Inferior parietal cortex (tissue), 1 donor: ENCODE measurements at regions not wholly inside any gene's neighbourhood (a gene's known extent, or its start where the extent isn't known, plus 50 kb on each side); places are given as distances from the start of the nearest gene placed in this dataset.
"Not testable (repeated sequence)": the region's sequence is repeated elsewhere in the genome, so short reads cannot be mapped to it uniquely, and the experiment has no call there.

Experiments
- DNase-seq: peaks from one replicate; pipeline ENCODE4 v3.0.0-alpha.2; 2016; ENCODE audit errors: extremely low spot score

DNA sequence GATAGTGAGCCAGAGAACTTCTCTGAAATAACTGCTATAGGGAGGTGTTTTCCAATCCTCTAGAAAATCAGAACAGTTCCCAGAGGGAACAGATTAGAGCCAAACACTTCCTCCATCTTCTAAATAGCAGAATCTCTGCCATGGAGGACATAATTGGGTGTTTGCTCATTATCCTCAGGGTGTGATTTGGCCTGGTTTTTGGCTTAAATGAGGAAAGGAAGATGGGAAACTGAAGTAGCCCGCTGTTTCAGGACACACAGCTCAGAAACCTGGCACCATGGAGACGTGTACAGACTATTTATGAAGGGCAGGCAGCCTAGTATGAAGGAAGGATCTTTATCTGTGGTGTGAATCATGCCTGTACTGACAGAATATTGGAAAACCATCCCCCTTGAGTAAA is 231.7 kb upstream of the PRKD1 start:
- peak; percentile 20 for DNase-seq

DNA sequence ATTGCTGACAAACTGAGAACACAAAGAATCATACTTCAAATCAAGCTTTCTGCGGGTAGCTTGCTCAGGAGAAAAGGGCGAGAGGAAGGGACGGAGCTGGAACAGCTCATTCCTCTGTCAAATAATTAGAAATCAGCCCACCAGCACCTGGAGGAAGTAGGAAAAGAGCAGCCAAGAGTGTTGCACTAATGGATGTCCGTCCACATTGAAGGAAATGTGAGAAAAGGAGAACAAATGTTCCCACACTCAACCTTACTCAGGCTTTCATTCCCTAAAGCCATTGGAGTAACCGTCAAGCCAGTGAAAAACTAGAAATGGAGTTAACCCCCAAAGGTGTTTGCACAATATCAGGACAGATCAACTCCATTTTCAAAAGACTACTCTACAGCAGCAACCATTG is 233.0 kb upstream of the PRKD1 start:
- DNase-seq = no peak

DNA sequence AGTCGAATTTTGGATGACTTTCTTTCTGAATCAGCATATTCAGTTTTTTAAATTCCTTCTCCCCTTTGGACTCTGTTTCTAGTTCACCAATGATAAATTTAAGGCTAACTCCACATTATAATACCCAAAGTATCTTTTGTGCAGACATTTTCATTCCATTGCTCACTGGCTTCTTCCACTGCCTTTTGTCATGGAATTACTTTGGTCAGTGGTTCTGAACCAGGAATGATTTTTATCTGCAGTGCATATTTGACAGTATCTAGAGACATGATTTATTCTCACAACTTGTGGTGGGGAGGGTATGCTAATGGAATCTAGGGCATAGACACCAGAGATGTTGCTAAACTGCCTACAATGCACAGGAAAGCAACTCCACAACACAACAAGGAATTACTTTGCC is 234.4 kb upstream of the PRKD1 start:
- no peak for DNase-seq

DNA sequence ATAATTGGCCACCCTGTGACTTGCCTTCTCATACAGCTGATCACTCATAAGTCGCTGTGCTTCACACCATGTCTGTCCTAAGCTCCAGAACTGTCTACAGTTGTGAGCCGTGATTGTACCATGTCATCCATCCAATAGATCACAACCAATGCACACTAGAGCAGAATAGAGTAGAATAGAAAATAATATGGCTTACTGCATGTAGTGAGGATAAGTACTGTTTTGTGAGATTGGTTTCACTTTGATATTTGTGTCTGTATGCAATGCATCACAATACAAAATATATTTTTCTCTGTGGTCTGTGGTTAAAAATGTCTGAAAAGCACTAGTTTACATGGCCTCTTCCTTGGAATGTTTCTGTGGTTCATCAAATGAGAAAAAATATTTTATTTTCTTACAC is 237.6 kb upstream of the PRKD1 start:
- DNase-seq = no peak

DNA sequence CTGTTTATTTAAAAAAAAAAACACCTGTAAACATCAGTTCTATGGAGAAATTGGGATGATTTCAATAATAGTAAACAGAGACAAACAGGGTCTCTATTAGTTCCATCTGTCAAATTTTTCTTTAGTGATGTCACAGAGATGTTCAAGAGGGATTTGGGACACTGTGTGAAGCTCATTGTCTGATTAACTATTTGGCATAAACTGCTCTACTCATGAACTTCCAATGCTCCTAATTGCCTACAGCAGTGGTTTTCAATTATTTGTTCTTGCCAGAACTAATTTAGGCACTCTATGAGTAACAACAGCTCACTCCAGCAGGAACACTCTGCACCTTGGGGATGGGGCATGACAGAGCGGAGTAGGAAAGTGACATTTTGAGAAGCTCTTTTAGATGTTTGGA is 250.1 kb upstream of the PRKD1 start:
- DNase-seq = no peak

DNA sequence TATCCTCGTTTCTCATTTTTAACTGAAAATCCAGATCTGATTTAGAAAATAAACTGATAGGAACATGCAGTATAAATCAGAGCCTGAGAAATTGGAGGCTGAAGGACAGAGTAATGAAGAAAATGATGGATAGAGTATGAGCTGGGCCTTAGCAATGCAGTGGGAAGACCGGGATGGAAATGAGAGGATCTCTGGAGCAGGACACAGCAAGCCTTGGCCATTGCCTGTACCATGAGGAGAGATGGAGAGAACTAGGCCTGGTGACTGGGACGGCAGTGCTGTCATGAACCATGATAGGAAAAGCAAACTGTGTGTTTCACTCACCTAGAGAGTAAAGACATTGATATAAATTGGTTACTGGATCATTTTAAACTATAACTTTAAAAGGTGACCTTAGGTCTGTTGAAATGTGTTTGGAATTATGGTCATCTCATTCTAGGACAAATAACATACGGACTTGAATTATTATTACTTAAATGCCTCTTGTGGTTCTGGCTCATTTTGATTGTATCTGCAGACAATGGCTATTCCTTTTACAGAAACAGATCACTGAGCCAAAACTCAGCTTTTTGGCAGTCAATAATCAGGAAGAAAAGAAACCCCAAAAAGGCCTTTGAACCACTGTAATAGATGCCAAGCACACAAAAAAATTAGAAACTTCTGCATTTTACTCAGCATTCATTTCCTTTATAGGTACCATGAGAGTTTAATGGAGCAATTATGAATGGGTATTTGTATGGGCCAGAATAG is 251.9 kb upstream of the PRKD1 start:
- DNase-seq = no peak

DNA sequence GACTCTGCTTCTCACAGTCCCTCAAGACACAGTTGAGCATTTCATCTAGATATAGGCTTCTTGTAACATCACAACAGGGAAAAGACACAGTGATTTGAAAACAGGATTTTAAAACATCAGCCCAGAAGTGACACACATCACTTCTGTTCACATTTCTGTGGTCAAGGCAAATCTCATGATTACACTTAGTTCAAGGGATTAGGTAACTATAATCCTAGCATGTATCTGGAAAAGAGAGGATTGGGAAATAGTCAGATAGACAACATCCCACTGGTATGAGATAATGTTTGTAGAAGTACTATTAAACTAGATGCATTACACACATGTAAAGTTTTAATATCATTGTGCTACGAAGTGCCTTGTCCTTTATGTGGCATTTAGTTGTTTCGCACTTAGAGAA is 252.6 kb upstream of the PRKD1 start:
- DNase-seq = no peak

DNA sequence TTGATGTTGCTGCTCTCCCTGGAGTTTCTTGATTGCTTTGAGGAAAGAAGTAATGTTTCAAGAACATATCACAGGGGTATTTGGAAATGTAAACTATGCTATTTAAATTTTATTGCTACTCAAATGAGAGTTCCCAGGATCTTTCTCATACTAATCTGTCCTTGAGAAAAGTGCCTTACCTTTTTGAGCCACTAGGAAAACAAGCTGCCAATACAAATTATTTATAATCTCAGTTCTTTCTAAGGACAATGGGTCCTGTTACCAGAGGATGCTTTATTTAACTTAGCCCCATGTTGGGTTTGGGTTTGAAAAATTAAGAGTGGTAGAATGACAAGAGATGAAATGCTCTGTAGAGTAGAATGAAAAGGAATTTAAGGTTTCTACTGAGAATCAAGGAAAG is 258.2 kb upstream of the PRKD1 start:
- no peak for DNase-seq

DNA sequence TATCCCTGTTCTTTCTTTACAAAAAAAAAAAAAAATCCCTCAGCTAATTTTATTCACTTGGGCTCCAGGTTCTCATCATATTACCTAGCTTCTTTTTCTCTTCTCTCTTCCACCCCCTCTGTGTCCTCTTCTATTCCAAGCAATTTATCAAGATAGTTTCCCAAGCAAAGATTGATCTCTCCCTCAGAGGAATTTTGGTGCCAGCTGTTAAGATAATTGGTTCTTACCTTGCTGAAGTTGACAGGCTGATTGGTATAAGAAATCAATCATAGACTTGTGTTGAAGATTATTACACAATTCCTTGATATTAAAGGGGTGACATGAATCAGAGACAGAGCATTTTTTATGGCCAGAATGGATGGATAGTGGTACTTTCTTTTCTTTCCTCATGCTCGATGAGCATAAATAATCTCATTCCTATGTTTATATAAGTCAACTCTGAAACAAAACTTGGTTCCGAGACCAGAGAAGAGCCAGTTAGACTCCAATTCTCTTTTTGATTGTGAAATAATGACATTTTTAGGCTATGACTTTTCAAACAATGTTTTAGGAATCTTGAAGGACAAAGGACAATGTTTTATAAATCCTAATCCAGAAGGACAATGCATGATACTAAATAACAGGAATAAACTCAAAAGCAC is 264.1 kb upstream of the PRKD1 start:
- no peak for DNase-seq

DNA sequence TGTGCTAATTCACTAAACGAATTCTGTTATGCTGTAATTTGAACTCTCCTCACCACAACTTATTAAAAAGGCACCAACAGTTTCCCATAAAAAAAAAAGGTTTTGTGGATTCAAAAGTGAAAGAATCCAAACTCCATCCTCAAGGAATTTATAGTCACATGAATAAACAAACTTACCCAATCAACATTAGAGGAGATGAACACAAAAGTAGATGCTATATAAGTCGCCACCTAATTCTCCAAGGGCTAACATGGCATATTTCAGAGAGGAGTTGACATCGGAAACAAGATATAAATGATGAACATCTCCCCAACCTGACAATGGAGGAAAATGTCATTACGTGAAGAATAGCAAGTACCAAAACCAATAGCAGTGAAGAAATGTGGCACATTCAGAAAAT is 265.5 kb upstream of the PRKD1 start:
- DNase-seq = no peak

DNA sequence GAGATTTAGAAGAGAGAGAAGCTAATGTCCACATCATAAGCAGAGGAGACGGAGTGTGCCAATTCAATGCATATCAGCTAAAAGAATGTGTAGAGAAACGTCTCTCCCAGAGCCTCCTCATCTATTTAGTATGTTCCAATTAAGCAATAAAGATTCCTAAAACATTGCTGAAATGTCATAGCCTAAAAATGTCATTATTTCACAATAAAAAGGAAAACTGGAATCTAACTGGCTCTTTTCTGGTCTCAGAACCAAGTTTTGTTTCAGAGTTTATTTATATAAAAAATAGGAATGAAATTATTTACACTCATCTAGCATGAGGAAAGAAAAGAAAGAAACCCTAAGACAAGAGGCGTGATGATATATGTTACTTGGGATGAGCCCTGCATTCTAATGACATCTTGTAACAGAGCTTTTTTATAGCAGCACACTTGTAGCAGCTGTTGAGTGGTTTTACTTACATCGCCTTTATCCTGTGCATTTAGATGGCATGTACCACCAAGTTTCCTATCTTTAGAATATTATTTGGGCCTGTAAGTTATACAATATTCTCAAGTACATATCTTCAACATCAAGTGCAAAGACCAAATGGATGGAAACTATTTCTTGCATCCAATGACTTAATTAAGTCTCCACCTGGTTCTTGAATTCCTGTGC is 266.3 kb upstream of the PRKD1 start:
- DNase-seq = no peak

DNA sequence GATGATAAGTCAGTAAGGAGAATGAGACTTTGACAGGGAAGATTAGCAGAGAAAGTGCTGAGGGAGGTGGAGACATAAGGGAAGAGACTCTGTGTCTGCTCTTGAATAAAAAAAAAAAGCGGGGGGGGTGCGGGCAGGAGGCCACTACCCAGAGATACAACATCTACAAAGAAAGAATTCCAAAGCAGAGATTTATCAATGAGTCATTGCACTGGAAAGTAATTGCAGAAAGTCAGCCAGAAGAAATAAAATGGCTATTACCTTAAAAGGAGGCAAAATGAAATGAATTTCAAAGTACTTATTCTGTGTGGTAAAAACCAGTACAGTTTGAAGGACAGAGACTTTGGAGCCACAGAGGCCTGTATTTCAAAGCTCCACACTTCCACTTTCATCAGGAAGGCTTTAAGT is 267.1 kb upstream of the PRKD1 start:
- no peak for DNase-seq

DNA sequence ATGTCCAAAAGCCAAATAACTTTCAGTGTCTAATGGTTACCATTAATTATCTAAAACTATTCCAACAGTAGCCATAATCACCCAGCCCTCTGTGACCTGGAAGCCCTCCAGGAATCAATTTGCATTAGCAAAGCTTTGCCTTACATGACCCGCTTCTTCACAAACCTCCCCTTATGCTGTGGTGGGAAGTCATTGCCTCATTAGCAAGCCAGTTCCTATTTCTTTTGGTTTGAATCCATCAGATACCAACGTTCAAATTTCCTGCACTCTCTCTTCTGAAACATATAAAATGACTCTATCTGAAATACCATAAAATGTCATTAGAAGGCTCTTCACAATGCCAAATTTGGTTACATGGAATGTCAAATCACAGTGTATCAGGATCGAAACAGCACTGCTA is 268.3 kb upstream of the PRKD1 start:
- DNase-seq = no peak

DNA sequence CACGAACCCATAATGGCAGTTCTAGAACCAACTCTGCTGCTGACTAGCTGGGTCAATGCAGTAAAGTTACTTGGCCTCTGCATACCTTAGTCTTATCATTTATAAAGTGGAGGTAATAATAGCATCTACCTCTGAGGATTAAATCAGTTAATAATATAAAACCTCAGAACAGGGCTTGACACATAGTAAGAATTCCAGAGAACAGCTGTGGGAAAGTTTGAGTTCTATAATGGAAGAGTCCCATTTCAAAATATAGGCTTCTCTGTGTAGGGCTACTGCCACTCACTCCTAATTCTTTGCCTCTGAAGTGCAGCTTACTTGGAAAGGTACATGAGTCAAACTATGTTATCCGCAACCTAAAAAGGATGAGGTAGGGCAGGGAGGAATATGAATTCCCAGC is 269.2 kb upstream of the PRKD1 start:
- DNase-seq = no peak

DNA sequence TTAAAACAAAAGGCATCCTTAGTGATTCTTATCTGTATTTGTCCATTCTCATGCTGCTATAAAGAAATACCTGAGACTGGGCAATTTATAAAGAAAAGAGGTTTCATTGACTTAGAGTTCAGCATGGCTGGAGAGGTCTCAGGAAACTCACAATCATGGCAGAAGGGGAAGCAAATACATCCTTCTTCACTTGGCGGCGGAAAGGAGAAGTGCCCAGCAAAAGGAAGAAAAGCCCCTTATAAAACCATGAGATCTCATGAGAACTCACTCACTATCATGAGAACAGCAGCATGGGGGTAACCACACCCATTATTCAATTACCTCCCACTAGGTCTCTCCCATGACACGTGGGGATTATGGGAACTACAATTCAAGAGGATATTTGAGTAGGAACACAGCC is 271.1 kb upstream of the PRKD1 start:
- DNase-seq = not testable (repeated sequence)

DNA sequence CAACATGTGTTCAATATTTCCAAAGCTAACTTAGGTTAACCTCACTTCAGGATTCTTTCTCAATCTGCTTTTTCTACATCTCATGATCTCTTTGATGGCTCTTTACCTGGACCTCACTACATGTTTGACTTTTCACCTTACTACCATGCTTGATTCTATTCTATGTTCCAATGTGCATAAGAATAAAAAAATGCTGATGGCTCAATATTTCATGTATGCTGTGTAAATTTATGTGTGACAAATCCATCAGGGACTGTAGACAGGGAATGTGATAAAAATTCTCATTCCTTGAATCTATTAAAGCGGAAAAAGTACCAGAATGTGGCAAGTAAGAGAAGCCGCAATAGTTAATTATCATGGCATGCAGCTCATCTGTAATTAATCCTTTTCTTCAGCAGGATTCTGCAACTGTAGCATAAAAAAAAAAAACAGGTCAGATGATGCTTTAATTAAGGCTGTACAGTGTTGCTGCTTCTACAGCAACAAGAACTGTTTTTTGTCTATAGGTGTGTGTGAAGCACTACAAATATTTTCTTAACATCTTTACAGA is 276.9 kb upstream of the PRKD1 start:
- DNase-seq = no peak

DNA sequence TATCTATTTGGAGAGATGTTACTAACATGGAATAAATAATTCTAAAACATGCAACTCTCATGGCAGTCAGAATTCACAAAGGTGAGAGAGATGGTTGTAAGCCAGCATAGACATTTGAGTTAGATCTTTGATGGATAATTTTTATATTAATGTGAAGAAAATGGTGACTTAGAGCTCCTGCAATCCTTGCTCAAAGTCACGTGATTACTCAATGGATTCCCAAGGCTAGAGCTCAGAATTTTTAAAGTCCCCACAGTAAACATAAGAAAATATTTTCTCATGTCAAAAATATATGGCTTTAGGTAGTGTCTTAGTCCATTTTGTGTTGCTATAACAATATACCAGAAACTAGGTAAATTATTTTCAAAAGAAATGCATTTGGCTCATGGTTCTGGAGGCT is 281.5 kb upstream of the PRKD1 start:
- DNase-seq = no peak

DNA sequence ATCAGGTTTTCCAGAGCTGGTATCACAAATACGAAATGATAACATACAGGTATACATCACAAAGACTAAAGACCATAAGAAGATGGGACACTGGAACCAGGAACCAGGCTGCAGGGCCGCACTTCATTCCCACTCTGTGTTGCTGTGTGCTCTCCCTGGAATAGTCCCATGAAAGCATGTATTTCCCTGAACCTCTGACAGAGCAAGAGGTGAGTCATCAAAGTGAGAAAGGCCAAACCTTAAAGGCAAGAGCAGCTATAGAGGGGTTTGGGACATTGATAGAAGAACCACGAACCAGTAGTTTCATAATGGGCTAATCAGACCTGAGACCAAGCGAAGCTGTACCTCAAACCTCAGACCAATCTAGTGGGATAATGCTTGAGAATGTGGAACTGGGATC is 283.0 kb upstream of the PRKD1 start:
- no peak for DNase-seq

DNA sequence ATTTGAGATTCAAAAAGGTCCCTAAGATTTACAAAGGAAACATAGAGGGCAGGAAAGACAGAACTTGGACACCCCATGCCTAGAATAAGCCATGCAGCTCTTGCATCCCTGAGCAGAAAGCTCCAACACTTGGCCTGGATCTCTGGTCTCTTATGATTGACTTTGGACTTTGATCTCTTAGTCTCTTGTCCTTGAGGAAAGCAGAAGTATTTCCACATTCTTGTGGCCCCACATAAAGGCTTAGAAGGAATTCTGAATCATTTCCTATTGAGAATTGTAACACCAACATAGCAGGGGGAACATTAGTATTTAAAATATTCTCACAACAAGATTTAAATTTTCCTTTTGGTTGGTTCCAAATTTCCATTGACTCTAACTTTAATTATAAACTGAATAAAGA is 283.7 kb upstream of the PRKD1 start:
- DNase-seq = no peak

DNA sequence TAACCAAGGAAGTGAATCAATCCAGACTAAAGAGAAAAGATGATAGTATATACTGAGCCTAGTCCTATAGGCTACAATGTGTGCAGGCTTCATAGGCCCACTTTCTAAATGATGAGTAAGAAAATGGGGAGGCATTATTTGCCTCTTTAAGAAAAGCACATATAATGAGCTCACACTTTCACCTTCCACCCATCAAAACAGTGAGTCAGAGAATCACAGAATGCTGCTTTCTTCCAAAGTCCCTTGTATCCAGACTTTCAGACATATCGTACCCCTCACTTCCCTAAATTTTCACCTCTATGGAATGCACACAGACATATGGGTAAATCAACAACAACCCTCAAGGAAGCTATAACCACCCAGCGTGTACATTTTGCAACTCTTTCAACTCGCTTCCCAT is 286.4 kb upstream of the PRKD1 start:
- no peak for DNase-seq

DNA sequence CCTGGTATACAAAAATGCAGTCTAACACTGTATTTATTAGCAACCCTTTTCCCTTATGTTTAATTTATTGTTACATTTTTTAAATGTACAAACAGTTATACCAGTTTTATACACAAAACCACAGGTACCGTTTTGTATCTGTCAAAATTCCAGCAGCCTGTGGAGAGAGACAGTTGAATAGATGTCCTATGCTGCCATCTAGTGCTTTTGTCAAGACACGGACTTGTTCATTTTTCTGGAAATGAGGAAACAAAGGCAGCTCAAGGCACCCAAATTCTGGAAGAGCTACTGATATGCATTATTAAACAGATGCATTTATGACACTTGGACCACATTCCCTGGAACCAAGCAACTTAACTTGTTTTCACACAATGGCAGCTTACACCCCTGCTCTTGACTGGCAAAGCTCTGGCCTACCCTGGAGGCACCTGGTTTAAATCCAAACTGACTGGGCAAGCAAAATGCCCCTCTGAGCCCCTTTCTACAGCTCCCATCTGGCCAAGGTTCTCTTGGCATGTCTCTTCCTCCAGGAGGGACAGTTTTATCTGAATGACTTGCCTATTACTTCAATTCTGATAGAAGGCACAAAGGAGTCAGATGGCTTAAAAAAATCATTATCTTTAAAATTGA is 286.9 kb upstream of the PRKD1 start:
- peak; percentile 82 for DNase-seq

DNA sequence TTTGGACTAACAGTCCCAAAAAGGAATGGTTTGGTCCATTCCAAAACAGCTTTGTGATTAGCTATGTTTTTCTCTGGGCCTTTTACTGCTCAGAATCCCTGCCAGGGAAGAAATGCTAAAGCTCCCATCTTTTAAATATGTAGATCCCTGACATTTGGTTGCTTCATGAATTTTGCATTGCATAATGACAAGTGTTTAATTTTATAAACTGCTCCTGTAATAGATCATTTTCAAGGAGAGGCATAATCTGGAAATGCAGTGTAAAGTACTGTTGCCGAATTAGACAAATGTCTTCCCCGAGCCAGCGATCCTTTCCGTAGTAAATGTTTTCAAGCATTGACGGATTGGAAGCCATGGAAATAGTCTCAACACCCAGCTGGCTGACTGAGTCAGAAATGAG is 291.3 kb upstream of the PRKD1 start:
- no peak for DNase-seq

DNA sequence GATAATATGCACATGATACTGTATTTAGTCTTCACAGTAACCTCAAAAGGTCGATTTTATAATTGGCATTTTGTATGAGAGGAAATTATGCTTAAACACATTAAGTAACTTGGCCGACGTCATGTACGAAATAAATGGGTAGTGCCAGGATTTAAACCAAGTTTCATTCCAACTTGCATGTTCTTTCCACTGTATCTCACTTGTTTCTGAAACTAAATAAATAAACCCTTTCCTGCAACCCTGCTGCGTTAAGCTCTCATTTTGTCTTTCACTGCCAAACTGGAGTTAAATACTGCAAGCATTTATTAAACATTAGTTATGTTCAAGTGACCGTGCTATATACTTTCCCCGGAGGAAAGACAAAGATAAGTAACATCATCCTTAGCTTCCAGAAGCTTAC is 293.9 kb upstream of the PRKD1 start:
- DNase-seq = no peak
